ENCODE measurements at regions not wholly inside any gene's neighbourhood (a gene's known extent, or its start where the extent isn't known, plus 50 kb on each side); places are given as distances from the start of the nearest gene placed in this dataset.
"Not testable (repeated sequence)": the region's sequence is repeated elsewhere in the genome, so short reads cannot be mapped to it uniquely, and the experiment has no call there.

DNA sequence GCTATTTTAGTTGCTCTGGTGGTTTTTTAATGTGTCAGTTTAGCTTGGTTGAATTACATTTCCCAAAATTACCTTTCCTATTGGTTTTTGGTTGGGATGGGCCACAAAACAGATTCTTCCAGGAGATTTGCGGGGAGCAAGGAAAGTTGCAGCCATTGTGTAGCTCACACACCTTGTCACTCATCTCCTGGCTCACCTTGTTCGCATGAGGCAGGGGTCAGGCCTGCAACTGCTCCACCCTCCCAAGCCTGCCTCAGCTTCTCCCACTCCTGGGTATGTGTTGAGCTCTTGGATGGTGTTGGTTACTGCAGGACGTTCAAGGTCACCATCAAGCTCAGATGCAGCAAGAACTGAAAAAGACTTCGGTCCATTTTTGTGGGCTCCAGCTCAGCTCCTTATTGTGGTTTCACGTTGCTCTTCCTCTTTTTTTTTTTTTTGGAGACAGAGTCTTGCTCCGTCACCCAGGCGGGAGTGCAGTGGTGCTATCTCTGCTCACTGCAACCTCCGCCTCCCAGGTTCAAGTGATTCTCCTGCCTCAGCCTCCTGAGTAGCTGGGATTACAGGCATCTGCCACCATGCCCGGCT, 95.6 kb upstream of the METTL14 start:
- no peak for DNase-seq

DNA sequence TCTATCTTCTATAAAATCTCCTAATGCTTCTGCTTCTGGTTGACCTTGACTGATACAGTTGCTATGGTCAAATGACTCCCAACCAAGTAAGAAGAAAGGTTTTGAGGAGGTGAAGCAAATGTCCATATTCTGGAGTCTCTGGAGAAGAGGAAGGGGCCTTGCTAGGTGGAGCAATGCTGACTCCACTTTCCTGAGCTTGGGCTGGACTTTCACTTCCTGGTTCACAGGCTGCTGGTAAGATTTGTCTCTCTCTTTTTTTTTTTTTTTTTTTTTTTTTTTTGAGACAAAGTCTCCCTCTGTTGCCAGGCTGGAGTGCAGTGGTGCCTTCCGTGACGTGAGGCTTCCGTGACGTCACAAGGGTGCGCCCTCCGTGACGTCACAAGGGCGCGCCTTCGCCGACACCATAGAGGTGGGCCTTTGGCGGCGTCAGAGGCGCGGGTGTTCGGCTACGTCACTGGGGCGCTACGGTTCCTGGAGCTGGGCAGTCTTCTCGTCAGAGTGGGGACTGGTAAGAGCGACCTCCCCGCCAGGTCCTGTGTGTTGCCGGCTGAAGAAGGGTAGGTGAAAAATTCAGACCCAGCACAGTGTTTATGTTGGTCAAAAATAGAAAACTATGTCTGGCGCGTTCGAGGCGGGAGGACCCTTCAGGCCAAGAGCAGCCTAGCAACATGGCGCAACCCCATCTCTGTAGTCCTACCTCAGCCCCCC, 93.7 kb upstream of the METTL14 start:
- peak; percentile 12 for DNase-seq

GRCh38 chr4:118592289-118592688, 92.9 kb upstream of the METTL14 start:
- not testable (repeated sequence) for DNase-seq

DNA sequence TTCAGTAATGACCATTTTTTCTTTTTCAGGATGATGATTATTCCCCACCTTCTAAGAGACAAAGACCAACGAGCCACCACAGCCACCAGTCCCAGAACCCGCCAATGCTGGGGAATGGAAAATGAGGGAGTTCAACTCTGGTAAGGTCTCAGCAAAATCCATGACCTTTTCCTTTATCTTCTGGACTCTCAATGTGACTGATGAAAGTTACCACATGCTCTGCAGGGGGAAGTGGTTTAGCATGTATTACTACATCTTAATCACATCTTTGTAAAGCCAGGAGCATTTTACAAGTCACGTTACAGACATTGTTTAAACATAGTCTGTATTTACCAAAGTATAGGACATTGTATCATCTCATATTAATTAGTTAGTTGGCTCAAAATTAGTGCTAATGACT, 89.3 kb upstream of the METTL14 start:
- not testable (repeated sequence) for DNase-seq

DNA sequence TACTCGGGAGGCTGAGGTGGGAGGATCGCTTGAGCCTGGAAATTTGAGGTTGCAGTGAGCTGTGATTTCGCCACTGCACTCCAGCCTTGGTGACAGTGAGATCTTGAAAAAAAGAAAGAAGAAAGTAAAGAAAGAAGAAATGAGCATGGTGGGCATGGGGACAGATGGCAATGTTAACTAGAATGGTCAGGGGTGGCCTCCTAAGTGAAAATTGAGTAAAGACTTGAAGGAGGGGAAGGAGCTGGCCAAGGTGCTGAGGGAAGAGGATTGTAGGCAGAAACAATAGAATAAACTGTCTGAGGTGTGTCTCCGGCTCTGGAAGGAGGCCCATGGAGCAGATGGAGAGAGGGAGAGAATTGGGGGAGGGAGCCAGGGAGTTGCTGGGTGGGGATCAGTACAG, 60.1 kb upstream of the METTL14 start:
- DNase-seq = not testable (repeated sequence)

- DNase-seq = not testable (repeated sequence)
Observed at GRCh38 chr4:118629697-118630096, 55.5 kb upstream of the METTL14 start.

- not testable (repeated sequence) for DNase-seq
Observed at GRCh38 chr4:118630897-118631296, 54.3 kb upstream of the METTL14 start.

DNA sequence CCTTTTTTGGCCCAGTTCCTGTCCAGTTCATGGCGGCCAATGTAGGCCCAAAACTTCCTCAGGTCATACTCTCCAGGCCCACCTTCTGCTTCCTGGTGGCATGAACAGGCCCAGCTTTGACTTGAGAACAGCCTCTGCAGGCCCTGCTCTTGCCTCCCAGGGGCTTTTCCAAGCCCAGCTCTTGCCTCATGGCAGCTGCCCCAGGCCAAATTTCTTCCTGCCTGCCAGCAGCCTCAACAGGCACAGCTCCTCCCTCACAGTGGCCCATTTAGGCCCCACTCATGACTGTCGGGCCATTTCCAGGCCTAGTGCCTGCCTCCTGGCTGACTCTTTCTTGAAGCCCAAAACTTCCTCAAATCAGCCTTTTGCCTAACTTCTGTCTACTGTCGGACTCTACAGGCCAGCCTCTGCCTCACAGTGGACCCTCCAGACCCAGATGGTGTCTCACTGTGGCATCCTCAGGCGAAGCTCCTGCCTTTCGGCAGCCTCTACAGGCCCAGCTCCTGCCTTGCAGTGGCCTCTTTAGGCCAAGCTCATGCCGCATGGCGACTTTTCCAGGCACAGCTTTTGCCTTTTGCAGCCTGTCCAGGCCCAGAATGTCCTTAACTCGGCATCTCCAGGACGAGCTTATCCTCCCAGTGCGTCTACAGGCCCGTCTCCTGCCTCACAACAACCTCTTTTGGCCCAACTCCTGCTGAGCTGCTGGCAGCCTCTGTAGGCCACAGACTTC, 53.7 kb upstream of the METTL14 start:
- DNase-seq = not testable (repeated sequence)

GRCh38 chr4:118633476-118633875, 51.7 kb upstream of the METTL14 start:
- DNase-seq = not testable (repeated sequence)

GRCh38 chr4:118634126-118634875, 50.9 kb upstream of the METTL14 start:
- not testable (repeated sequence) for DNase-seq
